ENCODE measurements at regions not wholly inside any gene's neighbourhood (a gene's known extent, or its start where the extent isn't known, plus 50 kb on each side); places are given as distances from the start of the nearest gene placed in this dataset.

DNA sequence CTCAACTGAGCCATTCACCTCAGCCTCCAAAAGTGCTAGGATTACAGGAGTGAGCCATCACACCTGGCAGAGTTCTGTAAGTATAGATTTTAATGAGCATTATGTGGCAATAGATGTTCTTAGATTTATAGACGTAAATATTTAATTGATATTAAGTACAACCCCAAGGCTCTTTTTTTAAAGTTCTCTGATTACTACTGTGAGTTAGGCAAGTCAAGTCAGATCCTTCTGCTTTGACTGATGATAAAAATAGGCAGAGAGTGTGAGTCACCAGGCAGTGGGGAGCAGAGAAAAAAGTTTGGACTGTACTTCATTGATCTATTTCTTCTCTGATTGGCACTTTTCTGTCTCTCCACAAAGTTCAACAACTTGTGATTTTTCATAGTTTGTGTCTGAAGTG lies 1379.9 kb downstream of the UQCRFS1 start (continued):
- TF ChIP-seq ZNF10 (tag by site-specific recombination; IDR thresholded peaks at IDR 0.05): no peak
- TF ChIP-seq, protein P1, sequence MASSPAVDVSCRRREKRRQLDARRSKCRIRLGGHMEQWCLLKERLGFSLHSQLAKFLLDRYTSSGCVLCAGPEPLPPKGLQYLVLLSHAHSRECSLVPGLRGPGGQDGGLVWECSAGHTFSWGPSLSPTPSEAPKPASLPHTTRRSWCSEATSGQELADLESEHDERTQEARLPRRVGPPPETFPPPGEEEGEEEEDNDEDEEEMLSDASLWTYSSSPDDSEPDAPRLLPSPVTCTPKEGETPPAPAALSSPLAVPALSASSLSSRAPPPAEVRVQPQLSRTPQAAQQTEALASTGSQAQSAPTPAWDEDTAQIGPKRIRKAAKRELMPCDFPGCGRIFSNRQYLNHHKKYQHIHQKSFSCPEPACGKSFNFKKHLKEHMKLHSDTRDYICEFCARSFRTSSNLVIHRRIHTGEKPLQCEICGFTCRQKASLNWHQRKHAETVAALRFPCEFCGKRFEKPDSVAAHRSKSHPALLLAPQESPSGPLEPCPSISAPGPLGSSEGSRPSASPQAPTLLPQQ (tag by site-specific recombination; IDR thresholded peaks at IDR 0.05): no peak

DNA sequence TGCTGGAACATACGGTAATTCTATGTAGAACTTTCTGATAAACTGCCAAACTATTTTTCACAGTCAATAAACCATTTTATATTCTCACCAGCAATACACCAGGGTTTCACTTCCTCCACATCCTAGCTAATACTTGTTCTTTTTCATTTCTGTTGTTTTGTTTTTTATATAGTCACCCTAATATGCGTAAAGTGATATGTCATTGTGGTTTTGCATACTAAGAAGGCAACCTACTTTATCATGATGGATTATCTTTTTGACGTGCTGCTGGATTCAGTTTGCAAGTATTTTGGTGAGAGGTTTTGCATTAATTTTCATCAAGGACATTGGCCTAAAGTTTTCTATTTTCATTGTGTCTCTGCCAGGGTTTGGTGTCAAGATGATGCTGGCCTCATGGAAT lies 1384.1 kb downstream of the UQCRFS1 start:
- H3K4me1 ChIP-seq (ENCODE audit: control insufficient read depth, insufficient read depth, low read length): no peaks in the 10 kb centered on the region; the same call in 1 of the 2 replicates
- H3K27ac ChIP-seq (ENCODE audit: extremely low read depth, low read depth, low read length): no peak overlapping the region
- POLR2A ChIA-PET: no interaction called here
- peaks cover 2% of the 10 kb centered on the region; the same call in 1 of the 2 replicates for H3K9me3 ChIP-seq (ENCODE audit: control insufficient read depth, insufficient read depth, low read depth, low read length)
- TF ChIP-seq ZNF514 (tag by site-specific recombination; IDR thresholded peaks at IDR 0.05): no peak
- no peak for TF ChIP-seq MEIS1 (CRISPR knock-in tag; IDR thresholded peaks at IDR 0.05; ENCODE audit: borderline replicate concordance)
- no peak for TF ChIP-seq GLIS1 (tag by site-specific recombination; IDR thresholded peaks at IDR 0.05)
- no peak for TF ChIP-seq ZNF248 (tag by site-specific recombination; IDR thresholded peaks at IDR 0.05)
- TF ChIP-seq, protein P2, sequence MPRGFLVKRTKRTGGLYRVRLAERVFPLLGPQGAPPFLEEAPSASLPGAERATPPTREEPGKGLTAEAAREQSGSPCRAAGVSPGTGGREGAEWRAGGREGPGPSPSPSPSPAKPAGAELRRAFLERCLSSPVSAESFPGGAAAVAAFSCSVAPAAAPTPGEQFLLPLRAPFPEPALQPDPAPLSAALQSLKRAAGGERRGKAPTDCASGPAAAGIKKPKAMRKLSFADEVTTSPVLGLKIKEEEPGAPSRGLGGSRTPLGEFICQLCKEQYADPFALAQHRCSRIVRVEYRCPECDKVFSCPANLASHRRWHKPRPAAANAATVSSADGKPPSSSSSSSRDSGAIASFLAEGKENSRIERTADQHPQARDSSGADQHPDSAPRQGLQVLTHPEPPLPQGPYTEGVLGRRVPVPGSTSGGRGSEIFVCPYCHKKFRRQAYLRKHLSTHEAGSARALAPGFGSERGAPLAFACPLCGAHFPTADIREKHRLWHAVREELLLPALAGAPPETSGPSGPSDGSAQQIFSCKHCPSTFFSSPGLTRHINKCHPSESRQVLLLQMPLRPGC (tag by site-specific recombination; IDR thresholded peaks at IDR 0.05): no peak
- TF ChIP-seq ZNF2 (tag by site-specific recombination; IDR thresholded peaks at IDR 0.05): no peak
- no peak for TF ChIP-seq BCL6B (tag by site-specific recombination; IDR thresholded peaks at IDR 0.05)
- no peak for TF ChIP-seq OVOL3 (tag by site-specific recombination; IDR thresholded peaks at IDR 0.05)
- no peak for TF ChIP-seq ZNF341 (tag by site-specific recombination; IDR thresholded peaks at IDR 0.05; ENCODE audit: low read depth)
- no peak overlapping the region for H3K4me3 ChIP-seq (ENCODE audit: low read depth, low read length)
- no peaks in the 10 kb centered on the region for H3K36me3 ChIP-seq (ENCODE audit: control insufficient read depth in 2 of 2, insufficient read depth in 1 of 2, low read length in 2 of 2)
- CTCF ChIA-PET: interaction anchor here (0.5 kb wide), 1 partner anchor 10 kb away, joined by 3 read pairs; no protein-coding TSS in a partner anchor

DNA sequence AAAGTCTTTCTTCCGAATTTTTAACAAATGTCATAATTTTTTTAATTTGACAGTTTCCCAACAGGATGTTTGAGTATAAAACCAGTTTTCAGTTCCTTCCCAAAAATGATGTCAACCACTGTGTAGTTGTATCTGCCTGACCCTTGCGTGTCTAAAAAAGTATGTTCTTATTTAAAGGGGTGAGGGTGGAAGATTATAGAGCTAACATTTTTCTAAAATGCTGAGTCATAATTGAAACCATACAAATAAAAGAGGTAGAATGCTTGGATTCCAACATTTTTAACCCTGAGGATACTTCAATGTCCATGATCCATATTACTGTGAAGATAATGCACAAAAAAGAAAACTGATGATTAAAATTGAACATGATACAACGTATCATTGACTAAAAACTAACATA lies 1388.8 kb downstream of the UQCRFS1 start:
- peaks cover 2% of the 10 kb centered on the region; the same call in 1 of the 2 replicates for H3K9me3 ChIP-seq (ENCODE audit: control insufficient read depth, insufficient read depth, low read depth, low read length)

More for the DNA sequence above, 1388.8 kb downstream of the UQCRFS1 start:
- Histone ChIP-seq H3K4me3 (ENCODE audit: low read depth, low read length) (no peak overlapping the region), H3K27ac (ENCODE audit: extremely low read depth, low read depth, low read length) (no peak overlapping the region), H3K36me3 (ENCODE audit: control insufficient read depth in 2 of 2, insufficient read depth in 1 of 2, low read length in 2 of 2) (no peaks in the 10 kb centered on the region), H3K4me1 (ENCODE audit: control insufficient read depth, insufficient read depth, low read length) (peaks cover 3% of the 10 kb centered on the region; the same call in 1 of the 2 replicates)
- TF ChIP-seq ZNF704 (tag by site-specific recombination; IDR thresholded peaks at IDR 0.05) (no peak), ZNF155 (tag by site-specific recombination; IDR thresholded peaks at IDR 0.05) (no peak), ZNF140 (tag by site-specific recombination; IDR thresholded peaks at IDR 0.05) (no peak), ZNF423 (tag by site-specific recombination; IDR thresholded peaks at IDR 0.05) (no peak), ZNF248 (tag by site-specific recombination; IDR thresholded peaks at IDR 0.05) (no peak), ZNF169 (tag by site-specific recombination; IDR thresholded peaks at IDR 0.05) (no peak), ZSCAN23 (tag by site-specific recombination; IDR thresholded peaks at IDR 0.05) (no peak), SP2 (tag by site-specific recombination; IDR thresholded peaks at IDR 0.05) (no peak), ZNF175 (tag by site-specific recombination; IDR thresholded peaks at IDR 0.05) (no peak), ZBTB8A (tag by site-specific recombination; IDR thresholded peaks at IDR 0.05) (no peak), GFI1B (tag by site-specific recombination; IDR thresholded peaks at IDR 0.05) (no peak)
- TF ChIP-seq, protein P3, sequence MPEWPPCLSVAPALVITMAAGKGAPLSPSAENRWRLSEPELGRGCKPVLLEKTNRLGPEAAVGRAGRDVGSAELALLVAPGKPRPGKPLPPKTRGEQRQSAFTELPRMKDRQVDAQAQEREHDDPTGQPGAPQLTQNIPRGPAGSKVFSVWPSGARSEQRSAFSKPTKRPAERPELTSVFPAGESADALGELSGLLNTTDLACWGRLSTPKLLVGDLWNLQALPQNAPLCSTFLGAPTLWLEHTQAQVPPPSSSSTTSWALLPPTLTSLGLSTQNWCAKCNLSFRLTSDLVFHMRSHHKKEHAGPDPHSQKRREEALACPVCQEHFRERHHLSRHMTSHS (tag by site-specific recombination; IDR thresholded peaks at IDR 0.05): no peak
- CTCF ChIA-PET: no interaction called here
- POLR2A ChIA-PET: interaction anchor here (1.7 kb wide), 1 partner anchor 30 kb away, joined by 4 read pairs; no protein-coding TSS in a partner anchor
